HCT116 (cell line): ENCODE measurements at regions not wholly inside any gene's neighbourhood (a gene's known extent, or its start where the extent isn't known, plus 50 kb on each side); places are given as distances from the start of the nearest gene placed in this dataset.

Experiments used
- ATF3 ChIP-seq: IDR thresholded peaks from 2 replicates; pipeline ENCODE4 v1.6.1; 2012
- CEBPB ChIP-seq: IDR thresholded peaks from 2 replicates; pipeline ENCODE4 v1.6.1; 2012; ENCODE audit warnings: low read depth
- EGR1 ChIP-seq: IDR thresholded peaks from 2 replicates; pipeline ENCODE4 v1.6.1; 2012; ENCODE audit warnings: low read depth
- EZH2 ChIP-seq: fragments of 200-600 bp; sonication (generic); IDR thresholded peaks from 2 replicates; pipeline ENCODE4 v1.6.1; 2017; ENCODE audit warnings: antibody characterized with exemption, mixed run types
- EZH2phosphoT487 ChIP-seq: fragments of 200-600 bp; IDR thresholded peaks from 2 replicates; pipeline ENCODE4 v1.6.1; 2018; ENCODE audit warnings: antibody characterized with exemption, borderline replicate concordance
- FOSL1 ChIP-seq: IDR thresholded peaks from 2 replicates; pipeline ENCODE4 v1.6.1; 2012; ENCODE audit warnings: low read depth
- SIN3A ChIP-seq: IDR thresholded peaks from 2 replicates; pipeline ENCODE4 v1.6.1; 2012; ENCODE audit warnings: low read depth
- SP1 ChIP-seq: IDR thresholded peaks from 2 replicates; pipeline ENCODE4 v1.6.1; 2012; ENCODE audit warnings: low read depth
- YY1 ChIP-seq: IDR thresholded peaks from 2 replicates; pipeline ENCODE4 v1.6.1; 2011; ENCODE audit warnings: low read length, low read depth, moderate library complexity, mild to moderate bottlenecking; ENCODE audit not compliant: insufficient replicate concordance; ENCODE audit errors: extremely low read depth
- TF ChIP-seq, protein P1 (sequence below): IDR thresholded peaks from 2 replicates; pipeline ENCODE4 v1.6.1; 2012; ENCODE audit warnings: low read depth
- TF ChIP-seq, protein P2 (sequence below), 3 experiments: fragments of 200-600 bp in 1 of 3; sonication (generic) in 1 of 3; IDR thresholded peaks in 2 of 3; conservative IDR thresholded peaks in 1 of 3; 2 replicates each; pipeline ENCODE4 v1.5.1; 2012 to 2017; ENCODE audit warnings: low read depth in 2 of 3, low read length in 2 of 3, antibody characterized with exemption in 1 of 3, borderline replicate concordance in 1 of 3, control low read depth in 1 of 3, mild to moderate bottlenecking in 1 of 3, mixed read lengths in 1 of 3, mixed run types in 1 of 3, moderate library complexity in 1 of 3; ENCODE audit not compliant: insufficient read depth in 1 of 3

DNA sequence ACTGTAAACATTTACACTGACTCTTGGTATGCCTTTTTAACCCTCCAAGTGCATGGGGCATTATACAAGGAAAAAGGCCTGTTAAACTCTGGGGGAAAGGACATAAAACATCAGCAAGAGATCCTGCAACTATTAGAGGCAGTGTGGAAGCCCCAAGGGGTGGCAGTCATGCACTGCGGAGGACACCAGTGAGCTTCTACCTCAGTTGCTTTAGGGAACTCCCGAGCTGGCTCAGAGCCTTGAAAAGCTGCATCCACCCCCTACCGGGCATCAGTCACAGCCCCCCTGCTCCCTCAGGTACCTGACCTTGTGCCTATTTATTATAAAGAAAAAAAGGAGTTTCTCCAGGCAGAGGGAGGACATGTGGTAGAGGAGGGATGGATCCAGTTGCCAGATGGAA, 695.6 kb upstream of the LMO3 start (continued):
- TF ChIP-seq, protein P1, sequence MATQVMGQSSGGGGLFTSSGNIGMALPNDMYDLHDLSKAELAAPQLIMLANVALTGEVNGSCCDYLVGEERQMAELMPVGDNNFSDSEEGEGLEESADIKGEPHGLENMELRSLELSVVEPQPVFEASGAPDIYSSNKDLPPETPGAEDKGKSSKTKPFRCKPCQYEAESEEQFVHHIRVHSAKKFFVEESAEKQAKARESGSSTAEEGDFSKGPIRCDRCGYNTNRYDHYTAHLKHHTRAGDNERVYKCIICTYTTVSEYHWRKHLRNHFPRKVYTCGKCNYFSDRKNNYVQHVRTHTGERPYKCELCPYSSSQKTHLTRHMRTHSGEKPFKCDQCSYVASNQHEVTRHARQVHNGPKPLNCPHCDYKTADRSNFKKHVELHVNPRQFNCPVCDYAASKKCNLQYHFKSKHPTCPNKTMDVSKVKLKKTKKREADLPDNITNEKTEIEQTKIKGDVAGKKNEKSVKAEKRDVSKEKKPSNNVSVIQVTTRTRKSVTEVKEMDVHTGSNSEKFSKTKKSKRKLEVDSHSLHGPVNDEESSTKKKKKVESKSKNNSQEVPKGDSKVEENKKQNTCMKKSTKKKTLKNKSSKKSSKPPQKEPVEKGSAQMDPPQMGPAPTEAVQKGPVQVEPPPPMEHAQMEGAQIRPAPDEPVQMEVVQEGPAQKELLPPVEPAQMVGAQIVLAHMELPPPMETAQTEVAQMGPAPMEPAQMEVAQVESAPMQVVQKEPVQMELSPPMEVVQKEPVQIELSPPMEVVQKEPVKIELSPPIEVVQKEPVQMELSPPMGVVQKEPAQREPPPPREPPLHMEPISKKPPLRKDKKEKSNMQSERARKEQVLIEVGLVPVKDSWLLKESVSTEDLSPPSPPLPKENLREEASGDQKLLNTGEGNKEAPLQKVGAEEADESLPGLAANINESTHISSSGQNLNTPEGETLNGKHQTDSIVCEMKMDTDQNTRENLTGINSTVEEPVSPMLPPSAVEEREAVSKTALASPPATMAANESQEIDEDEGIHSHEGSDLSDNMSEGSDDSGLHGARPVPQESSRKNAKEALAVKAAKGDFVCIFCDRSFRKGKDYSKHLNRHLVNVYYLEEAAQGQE: no peak
- TF ChIP-seq CEBPB (no peak), EGR1 (no peak), YY1 (no peak), SP1 (no peak), FOSL1 (no peak), EZH2phosphoT487 (no peak), SIN3A (no peak), ATF3 (no peak), EZH2 (no peak)
- TF ChIP-seq, protein P2, sequence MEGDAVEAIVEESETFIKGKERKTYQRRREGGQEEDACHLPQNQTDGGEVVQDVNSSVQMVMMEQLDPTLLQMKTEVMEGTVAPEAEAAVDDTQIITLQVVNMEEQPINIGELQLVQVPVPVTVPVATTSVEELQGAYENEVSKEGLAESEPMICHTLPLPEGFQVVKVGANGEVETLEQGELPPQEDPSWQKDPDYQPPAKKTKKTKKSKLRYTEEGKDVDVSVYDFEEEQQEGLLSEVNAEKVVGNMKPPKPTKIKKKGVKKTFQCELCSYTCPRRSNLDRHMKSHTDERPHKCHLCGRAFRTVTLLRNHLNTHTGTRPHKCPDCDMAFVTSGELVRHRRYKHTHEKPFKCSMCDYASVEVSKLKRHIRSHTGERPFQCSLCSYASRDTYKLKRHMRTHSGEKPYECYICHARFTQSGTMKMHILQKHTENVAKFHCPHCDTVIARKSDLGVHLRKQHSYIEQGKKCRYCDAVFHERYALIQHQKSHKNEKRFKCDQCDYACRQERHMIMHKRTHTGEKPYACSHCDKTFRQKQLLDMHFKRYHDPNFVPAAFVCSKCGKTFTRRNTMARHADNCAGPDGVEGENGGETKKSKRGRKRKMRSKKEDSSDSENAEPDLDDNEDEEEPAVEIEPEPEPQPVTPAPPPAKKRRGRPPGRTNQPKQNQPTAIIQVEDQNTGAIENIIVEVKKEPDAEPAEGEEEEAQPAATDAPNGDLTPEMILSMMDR (IDR thresholded peaks at IDR 0.05 in 2 of 3, conservative IDR thresholded peaks at IDR 0.05 in 1 of 3; ENCODE audit: borderline replicate concordance in 1 of 3, insufficient read depth in 1 of 3, low read depth in 2 of 3, low read length in 2 of 3): no peak
